Ovary (tissue), 7 donors: ENCODE measurements at regions not wholly inside any gene's neighbourhood (a gene's known extent, or its start where the extent isn't known, plus 50 kb on each side); places are given as distances from the start of the nearest gene placed in this dataset.

Experiments
- DNase-seq, 5 donors: peaks; one replicate each; pipeline ENCODE4 v3.0.0-alpha.2; 2019 to 2020
- H3K27ac ChIP-seq, 2 donors: fragments of 200-600 bp; one replicate each; pipeline versions ENCODE4 v1.5.1 to v1.8.0; 2019 to 2022
- H3K27me3 ChIP-seq: fragments of 200-600 bp; one replicate; pipeline ENCODE4 v1.8.0; 2022
- H3K36me3 ChIP-seq: fragments of 200-600 bp; sonication (generic); one replicate; pipeline ENCODE4 v1.5.1; 2019
- H3K4me1 ChIP-seq: one replicate; pipeline ENCODE4 v1.8.1; 2013; ENCODE audit warnings: mild to moderate bottlenecking, moderate library complexity; ENCODE audit not compliant: insufficient read depth
- H3K4me3 ChIP-seq: fragments of 200-600 bp; sonication (generic); one replicate; pipeline ENCODE4 v1.5.1; 2017
- H3K9me3 ChIP-seq, 2 donors: fragments of 200-600 bp in 1 of 2; sonication (generic) in 1 of 2; one replicate each; pipeline versions ENCODE4 v1.5.1 to v1.8.1; 2013 to 2019; ENCODE audit warnings: mild to moderate bottlenecking in 1 of 2, moderate library complexity in 1 of 2
- EP300 ChIP-seq: sonication (generic); formaldehyde crosslinking; IDR thresholded peaks from one replicate; pipeline ENCODE4 v1.6.1; 2017; ENCODE audit warnings: antibody characterized with exemption
- POLR2A ChIP-seq: fragments of 450-650 bp; IDR thresholded peaks from one replicate; pipeline ENCODE4 v1.6.1; 2017; ENCODE audit warnings: antibody characterized with exemption, mild to moderate bottlenecking, moderate library complexity
- WGBS, 3 donors: extraction: QIAGEN DNeasy Blood & Tissue Kit in 1 of 3; methylation state at CpG; one replicate each; pipeline versions ENCODE4 v1.1.5 to v1.1.7; 2013 to 2017; 5-methylcytosine and 5-hydroxymethylcytosine counted together
- intact Hi-C, 4 donors: fragments of 100-400 bp; cut with DNase I; formaldehyde crosslinking; loops; one replicate each; pipeline versions ENCODE4 v1.11.0 to v1.15.1; 2022 to 2023
- TF ChIP-seq, protein P1 (sequence below), 3 donors: fragments of 450-650 bp in 2 of 3; fragments of 200-600 bp in 1 of 3; IDR thresholded peaks; one replicate each; pipeline versions ENCODE4 v1.5.1 to v1.8.0; 2016 to 2022; ENCODE audit warnings: antibody characterized with exemption in 3 of 3, mild to moderate bottlenecking in 1 of 3
- donor health status: DM: no; HTN: no; CAD: no; lungs with moderate emphysema.
- donor health status: DM: no; HTN: no; CAD: no.
- donor health status: Bipolar disorder and iron deficiency.
- donor health status: DM: no; HTN: no; CAD: no.
- donor health status: DM: yes; HTN: yes; CAD: no.

DNA sequence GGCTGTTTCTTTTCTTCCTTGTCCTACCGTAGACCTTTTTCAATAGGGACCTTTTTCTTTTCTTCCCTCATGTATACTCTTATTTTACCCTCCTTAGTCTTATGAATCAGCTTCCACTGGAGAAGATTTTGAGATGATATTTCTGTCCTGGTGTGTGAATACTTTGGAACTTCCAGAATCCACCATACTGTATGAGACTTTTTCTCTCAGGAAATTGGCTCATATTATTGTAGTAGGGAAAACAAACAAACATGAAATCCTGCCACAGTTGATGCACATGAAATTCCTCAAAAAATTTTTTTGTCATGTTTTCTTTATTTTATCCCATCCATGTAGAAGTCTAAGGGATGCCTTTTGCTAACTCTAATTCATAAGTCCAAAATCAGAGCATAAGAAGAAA lies 289.3 kb upstream of the PLSCR5 start:
- 71 to 92% (median 87%) methylated on average over 1 of the region's 1 CpG for WGBS, 3 donors
- no peak overlapping the region for H3K27ac ChIP-seq
- H3K36me3 ChIP-seq: no peaks in the 10 kb centered on the region
- intact Hi-C loops: no loop called here
- no peak overlapping the region for H3K4me3 ChIP-seq
- no peaks in the 10 kb centered on the region for H3K27me3 ChIP-seq
- DNase-seq: no peak
- H3K9me3 ChIP-seq: no peaks in the 10 kb centered on the region
- TF ChIP-seq EP300 (no peak), POLR2A (no peak)
- TF ChIP-seq, protein P1, sequence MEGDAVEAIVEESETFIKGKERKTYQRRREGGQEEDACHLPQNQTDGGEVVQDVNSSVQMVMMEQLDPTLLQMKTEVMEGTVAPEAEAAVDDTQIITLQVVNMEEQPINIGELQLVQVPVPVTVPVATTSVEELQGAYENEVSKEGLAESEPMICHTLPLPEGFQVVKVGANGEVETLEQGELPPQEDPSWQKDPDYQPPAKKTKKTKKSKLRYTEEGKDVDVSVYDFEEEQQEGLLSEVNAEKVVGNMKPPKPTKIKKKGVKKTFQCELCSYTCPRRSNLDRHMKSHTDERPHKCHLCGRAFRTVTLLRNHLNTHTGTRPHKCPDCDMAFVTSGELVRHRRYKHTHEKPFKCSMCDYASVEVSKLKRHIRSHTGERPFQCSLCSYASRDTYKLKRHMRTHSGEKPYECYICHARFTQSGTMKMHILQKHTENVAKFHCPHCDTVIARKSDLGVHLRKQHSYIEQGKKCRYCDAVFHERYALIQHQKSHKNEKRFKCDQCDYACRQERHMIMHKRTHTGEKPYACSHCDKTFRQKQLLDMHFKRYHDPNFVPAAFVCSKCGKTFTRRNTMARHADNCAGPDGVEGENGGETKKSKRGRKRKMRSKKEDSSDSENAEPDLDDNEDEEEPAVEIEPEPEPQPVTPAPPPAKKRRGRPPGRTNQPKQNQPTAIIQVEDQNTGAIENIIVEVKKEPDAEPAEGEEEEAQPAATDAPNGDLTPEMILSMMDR (IDR thresholded peaks at IDR 0.05): no peak
- H3K4me1 ChIP-seq: no peaks in the 10 kb centered on the region

DNA sequence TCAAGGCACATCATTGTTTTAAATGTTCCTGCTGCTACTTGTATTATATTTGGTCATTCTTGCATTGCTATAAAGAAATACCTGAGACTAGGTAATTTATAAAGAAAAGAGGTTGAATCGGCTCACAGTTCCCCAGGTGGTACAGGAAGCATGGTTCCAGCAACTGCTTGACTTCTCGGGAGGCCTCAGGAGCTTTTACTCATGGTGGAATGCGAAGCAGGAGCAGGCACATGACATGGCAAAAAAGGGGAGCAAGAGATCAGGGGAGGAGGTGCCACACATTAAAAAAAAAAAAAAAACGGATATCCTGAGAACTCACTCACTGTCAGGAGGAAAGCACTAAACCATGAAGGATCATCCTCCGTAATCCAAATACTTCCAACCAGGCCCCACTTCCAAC lies 286.9 kb upstream of the PLSCR5 start:
- H3K36me3 ChIP-seq: no peaks in the 10 kb centered on the region
- H3K27me3 ChIP-seq: no peaks in the 10 kb centered on the region
- no peak overlapping the region for H3K4me3 ChIP-seq
- DNase-seq: no peak
- no peaks in the 10 kb centered on the region for H3K4me1 ChIP-seq
- no peak overlapping the region for H3K27ac ChIP-seq
- TF ChIP-seq, protein P1 (IDR thresholded peaks at IDR 0.05): no peak
- no peak for TF ChIP-seq EP300
- TF ChIP-seq POLR2A: no peak
- intact Hi-C loops: no loop called here
- 80 to 86% (median 84%) methylated on average over 5 of the region's 5 CpGs for WGBS, 3 donors
- no peaks in the 10 kb centered on the region for H3K9me3 ChIP-seq

DNA sequence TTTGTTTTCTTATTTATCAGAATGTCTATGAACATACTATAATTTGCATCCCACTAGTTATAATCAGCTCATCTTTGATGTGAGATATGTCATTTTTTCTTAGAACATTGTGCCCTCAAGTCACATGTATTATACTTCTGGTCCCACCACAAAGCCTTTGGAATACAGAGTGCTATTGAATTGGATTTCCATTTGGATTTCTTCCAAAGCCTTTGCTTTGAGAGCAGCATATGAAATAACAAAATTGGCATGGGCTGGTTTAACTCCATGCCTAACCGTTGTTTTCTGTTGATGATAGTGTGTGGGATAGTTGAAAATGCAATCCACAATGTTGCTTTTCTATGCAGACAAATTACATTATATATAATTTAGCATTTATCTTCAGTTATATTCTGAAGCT lies 284.5 kb upstream of the PLSCR5 start:
- intact Hi-C loops: no loop called here
- no peak overlapping the region for H3K4me3 ChIP-seq
- no peaks in the 10 kb centered on the region for H3K4me1 ChIP-seq
- H3K36me3 ChIP-seq: no peaks in the 10 kb centered on the region
- TF ChIP-seq EP300 (no peak), POLR2A (no peak)
- TF ChIP-seq, protein P1 (IDR thresholded peaks at IDR 0.05): no peak
- H3K27ac ChIP-seq: no peak overlapping the region
- WGBS, 3 donors: 62 to 70% (median 62%) methylated on average over 1 of the region's 1 CpG
- DNase-seq: no peak
- no peaks in the 10 kb centered on the region for H3K9me3 ChIP-seq
- H3K27me3 ChIP-seq: no peaks in the 10 kb centered on the region

DNA sequence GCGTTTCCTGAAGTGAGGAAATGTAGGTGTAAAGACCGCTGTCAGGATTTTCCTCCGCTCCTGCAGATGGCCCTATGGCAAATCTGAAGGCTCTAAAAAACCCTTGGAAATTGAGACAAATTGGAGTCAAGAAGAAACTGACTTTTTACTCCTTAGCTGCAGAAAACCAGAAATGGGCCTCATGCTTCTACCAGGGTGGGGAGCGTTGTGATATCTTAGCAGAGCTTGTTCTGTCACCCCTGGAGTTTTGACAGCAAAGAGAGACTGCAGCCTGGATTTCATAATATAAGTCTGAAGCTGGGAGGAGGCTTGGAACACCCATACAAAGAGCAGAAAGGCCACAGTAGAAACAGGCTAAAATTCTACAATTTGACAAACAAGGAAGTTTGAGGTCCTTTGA lies 283.0 kb upstream of the PLSCR5 start:
- TF ChIP-seq POLR2A: no peak
- TF ChIP-seq, protein P1 (IDR thresholded peaks at IDR 0.05): no peak
- no peak for TF ChIP-seq EP300
- no peaks in the 10 kb centered on the region for H3K36me3 ChIP-seq
- H3K27me3 ChIP-seq: no peaks in the 10 kb centered on the region
- H3K4me1 ChIP-seq: no peaks in the 10 kb centered on the region
- 75 to 95% (median 92%) methylated on average over 4 of the region's 4 CpGs for WGBS, 3 donors
- H3K4me3 ChIP-seq: no peak overlapping the region
- no peak for DNase-seq
- intact Hi-C loops: no loop called here
- H3K9me3 ChIP-seq: no peaks in the 10 kb centered on the region
- no peak overlapping the region for H3K27ac ChIP-seq

DNA sequence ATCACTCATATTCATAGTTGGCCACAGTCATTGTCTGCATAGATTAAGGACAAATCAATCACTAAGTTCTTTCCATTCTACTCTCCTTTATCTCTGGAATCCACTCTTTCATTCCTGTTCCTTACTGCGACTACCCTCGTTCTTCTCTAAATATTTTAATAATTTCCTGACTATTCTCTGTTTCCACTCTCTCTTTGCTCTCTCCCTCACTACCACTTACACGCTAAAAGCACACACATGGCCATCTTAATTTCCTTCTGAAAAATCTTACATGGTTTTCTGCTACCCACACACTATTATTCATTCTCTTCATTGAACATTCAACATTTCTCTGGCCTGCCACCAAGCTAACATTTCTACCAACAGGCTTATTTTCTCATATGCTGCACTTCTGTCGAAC lies 279.6 kb upstream of the PLSCR5 start:
- Histone ChIP-seq H3K4me3 (no peak overlapping the region), H3K27me3 (no peaks in the 10 kb centered on the region), H3K36me3 (no peaks in the 10 kb centered on the region), H3K27ac (no peak overlapping the region), H3K9me3 (no peaks in the 10 kb centered on the region), H3K4me1 (no peaks in the 10 kb centered on the region)
- 62 to 65% (median 63%) methylated on average over 4 of the region's 4 CpGs for WGBS, 3 donors
- no peak for DNase-seq
- TF ChIP-seq EP300 (no peak), POLR2A (no peak)
- TF ChIP-seq, protein P1 (IDR thresholded peaks at IDR 0.05): no peak
- intact Hi-C loops: no loop called here
